Lower lobe of right lung (tissue), 2 donors: ENCODE measurements at regions not wholly inside any gene's neighbourhood (a gene's known extent, or its start where the extent isn't known, plus 50 kb on each side); places are given as distances from the start of the nearest gene placed in this dataset.

Source experiments
- ATAC-seq, 2 donors: fragments of 200-7000 bp; cut with Tn5 transposase; one replicate each; pipeline ENCODE4 v1.9.1; 2020 to 2022; ENCODE audit warnings: mild to moderate bottlenecking in 2 of 2, moderate library complexity in 2 of 2
- DNase-seq: peaks from one replicate; pipeline ENCODE4 v3.0.0-alpha.2; 2020
- H3K27ac ChIP-seq: fragments of 200-600 bp; one replicate; pipeline ENCODE4 v1.8.0; 2022
- H3K27me3 ChIP-seq: fragments of 200-600 bp; one replicate; pipeline ENCODE4 v1.8.0; 2022; ENCODE audit warnings: low read depth
- H3K36me3 ChIP-seq: fragments of 200-600 bp; one replicate; pipeline ENCODE4 v1.8.0; 2022; ENCODE audit warnings: mild to moderate bottlenecking
- H3K4me1 ChIP-seq: fragments of 200-600 bp; one replicate; pipeline ENCODE4 v1.8.0; 2022
- H3K4me3 ChIP-seq: fragments of 200-600 bp; one replicate; pipeline ENCODE4 v1.8.0; 2022; ENCODE audit warnings: mild to moderate bottlenecking
- H3K9me3 ChIP-seq: fragments of 200-600 bp; one replicate; pipeline ENCODE4 v1.8.0; 2022
- intact Hi-C: fragments of 100-400 bp; cut with DNase I; formaldehyde crosslinking; loops from one replicate; pipeline ENCODE4 v1.11.0; 2022
- TF ChIP-seq, protein P1 (sequence below): fragments of 200-600 bp; IDR thresholded peaks from one replicate; pipeline ENCODE4 v1.8.0; 2022; ENCODE audit warnings: antibody characterized with exemption, mild to moderate bottlenecking
- donor health status: DM: no; HTN: yes; CAD: no; lungs with severe emphysema.

DNA sequence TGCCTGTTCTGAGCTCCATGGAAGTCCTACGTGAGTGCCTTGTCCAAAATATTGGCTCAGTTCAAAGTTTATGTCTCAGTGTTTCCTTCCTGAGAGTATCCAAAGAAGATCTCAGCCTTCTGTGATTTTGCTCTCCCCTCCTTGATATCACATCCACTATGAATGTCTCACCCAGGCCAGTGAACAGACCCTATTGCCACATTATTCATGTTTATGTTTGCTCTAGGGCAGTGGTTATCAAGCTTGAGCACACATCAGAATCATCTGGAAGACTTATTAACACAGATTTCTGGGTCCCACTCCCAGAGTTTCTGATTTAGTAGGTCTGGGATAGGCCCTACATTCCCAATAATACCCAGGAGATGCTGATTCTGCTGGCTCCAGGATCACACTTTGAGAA is 145.0 kb upstream of the FGGY start:
- H3K27me3 ChIP-seq: no peaks in the 10 kb centered on the region
- TF ChIP-seq, protein P1, sequence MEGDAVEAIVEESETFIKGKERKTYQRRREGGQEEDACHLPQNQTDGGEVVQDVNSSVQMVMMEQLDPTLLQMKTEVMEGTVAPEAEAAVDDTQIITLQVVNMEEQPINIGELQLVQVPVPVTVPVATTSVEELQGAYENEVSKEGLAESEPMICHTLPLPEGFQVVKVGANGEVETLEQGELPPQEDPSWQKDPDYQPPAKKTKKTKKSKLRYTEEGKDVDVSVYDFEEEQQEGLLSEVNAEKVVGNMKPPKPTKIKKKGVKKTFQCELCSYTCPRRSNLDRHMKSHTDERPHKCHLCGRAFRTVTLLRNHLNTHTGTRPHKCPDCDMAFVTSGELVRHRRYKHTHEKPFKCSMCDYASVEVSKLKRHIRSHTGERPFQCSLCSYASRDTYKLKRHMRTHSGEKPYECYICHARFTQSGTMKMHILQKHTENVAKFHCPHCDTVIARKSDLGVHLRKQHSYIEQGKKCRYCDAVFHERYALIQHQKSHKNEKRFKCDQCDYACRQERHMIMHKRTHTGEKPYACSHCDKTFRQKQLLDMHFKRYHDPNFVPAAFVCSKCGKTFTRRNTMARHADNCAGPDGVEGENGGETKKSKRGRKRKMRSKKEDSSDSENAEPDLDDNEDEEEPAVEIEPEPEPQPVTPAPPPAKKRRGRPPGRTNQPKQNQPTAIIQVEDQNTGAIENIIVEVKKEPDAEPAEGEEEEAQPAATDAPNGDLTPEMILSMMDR: no peak
- no peaks in the 10 kb centered on the region for H3K9me3 ChIP-seq
- H3K36me3 ChIP-seq: no peaks in the 10 kb centered on the region
- no peak for ATAC-seq
- intact Hi-C loops: no loop called here
- peak overlapping the region; percentile 47 for H3K27ac ChIP-seq
- H3K4me3 ChIP-seq: no peak overlapping the region
- peaks cover 32% of the 10 kb centered on the region for H3K4me1 ChIP-seq
- no peak for DNase-seq

DNA sequence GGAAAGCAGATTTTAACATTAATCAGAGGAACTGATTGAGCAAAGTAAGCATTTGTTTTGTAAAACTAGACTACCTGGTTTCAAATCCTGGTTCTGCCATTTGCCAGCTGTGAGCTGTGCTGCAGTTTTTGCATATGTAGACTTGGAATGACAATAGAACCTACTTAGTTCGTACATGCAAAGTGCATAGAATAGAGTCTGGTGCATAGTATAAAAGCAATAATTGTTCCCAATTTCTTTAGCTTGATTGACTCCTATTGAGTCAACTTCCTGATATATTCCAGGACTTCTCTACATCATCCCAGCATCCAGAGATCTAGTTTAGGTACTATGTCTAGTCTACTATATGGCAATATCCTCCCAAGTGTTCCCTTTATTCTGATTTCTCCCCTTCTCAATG is 144.4 kb upstream of the FGGY start:
- H3K27me3 ChIP-seq: no peaks in the 10 kb centered on the region
- intact Hi-C loops: no loop called here
- H3K36me3 ChIP-seq: no peaks in the 10 kb centered on the region
- no peak overlapping the region for H3K27ac ChIP-seq
- peaks cover 32% of the 10 kb centered on the region for H3K4me1 ChIP-seq
- H3K9me3 ChIP-seq: no peaks in the 10 kb centered on the region
- TF ChIP-seq, protein P1: no peak
- DNase-seq (no peak), ATAC-seq (no peak)
- H3K4me3 ChIP-seq: no peak overlapping the region

DNA sequence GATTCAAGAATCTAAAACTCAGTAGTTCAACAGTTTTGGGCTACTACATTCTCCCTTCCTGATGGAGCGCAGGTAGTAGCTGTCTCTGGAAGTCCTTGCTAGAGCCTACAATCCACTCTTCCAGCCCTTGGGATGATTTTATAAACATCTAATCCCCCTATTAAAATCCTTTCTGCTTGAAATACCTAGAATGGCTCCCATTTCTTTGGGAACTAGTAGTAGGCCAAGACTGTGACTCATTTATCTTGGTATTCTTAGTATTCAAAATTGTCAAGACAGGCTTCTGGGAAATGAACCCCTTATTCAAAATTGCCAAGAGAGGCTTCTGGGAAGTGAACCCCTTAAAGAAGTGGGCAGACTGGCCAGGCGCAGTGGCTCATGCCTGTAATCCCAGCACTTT is 142.5 kb upstream of the FGGY start:
- TF ChIP-seq, protein P1: no peak

DNA sequence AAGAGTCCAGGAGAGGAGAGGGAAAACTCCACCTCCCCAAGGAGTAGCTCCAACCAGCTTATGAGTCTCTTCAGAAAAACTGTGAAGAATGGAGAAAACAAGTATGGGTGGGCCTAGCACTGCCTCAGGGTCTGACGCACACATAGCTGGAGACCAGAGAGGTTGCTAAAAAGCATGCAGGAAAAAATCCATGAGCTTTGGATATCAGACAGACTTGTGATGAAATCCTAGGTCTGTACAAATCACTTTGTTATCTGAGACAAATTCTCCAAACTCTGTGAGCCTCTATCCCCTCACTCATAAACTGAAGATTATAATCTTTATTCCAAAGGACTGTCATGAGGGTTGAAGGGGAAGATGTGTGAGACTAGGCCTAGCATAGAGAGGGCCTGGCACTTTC is 141.5 kb upstream of the FGGY start:
- TF ChIP-seq, protein P1: no peak
- Histone ChIP-seq H3K9me3 (peaks cover 12% of the 10 kb centered on the region), H3K36me3 (no peaks in the 10 kb centered on the region), H3K27me3 (no peaks in the 10 kb centered on the region), H3K4me3 (no peak overlapping the region), H3K27ac (peak overlapping the region; percentile 6), H3K4me1 (peaks cover 27% of the 10 kb centered on the region)
- intact Hi-C loops: no loop called here
- ATAC-seq (no peak), DNase-seq (no peak)

More for the DNA sequence above, 142.5 kb upstream of the FGGY start:
- Histone ChIP-seq H3K4me3 (no peak overlapping the region), H3K36me3 (no peaks in the 10 kb centered on the region), H3K9me3 (peaks cover 12% of the 10 kb centered on the region), H3K4me1 (peaks cover 32% of the 10 kb centered on the region), H3K27ac (no peak overlapping the region), H3K27me3 (no peaks in the 10 kb centered on the region)
- no peak for DNase-seq
- ATAC-seq: no peak
- intact Hi-C loops: no loop called here

DNA sequence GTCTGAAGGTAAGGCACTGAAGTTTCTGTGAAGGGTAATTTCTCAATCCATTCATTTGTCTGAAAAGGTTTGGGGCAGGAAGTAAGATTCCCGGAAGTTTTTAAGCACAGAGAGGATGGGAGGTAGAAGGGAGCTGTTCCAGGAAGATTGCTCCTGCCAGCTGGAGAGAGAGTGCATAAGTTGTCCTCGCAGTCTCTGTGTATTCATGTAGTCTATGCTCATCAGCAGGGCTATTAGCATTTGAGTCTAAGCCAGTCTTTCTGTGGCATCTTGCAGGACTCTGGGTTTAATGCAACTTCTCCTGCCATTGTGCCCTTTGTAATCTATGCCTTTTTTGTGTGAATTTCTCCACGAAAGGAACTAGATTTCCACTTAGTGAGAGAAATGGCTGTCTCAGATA is 140.8 kb upstream of the FGGY start:
- no peak overlapping the region for H3K4me3 ChIP-seq
- H3K36me3 ChIP-seq: no peaks in the 10 kb centered on the region
- ATAC-seq (no peak), DNase-seq (no peak)
- H3K9me3 ChIP-seq: peaks cover 12% of the 10 kb centered on the region
- intact Hi-C loops: no loop called here
- H3K27me3 ChIP-seq: no peaks in the 10 kb centered on the region
- peaks cover 20% of the 10 kb centered on the region for H3K4me1 ChIP-seq
- H3K27ac ChIP-seq: peak overlapping the region; percentile 6
- TF ChIP-seq, protein P1: no peak
